ENCODE measurements at regions not wholly inside any gene's neighbourhood (a gene's known extent, or its start where the extent isn't known, plus 50 kb on each side); places are given as distances from the start of the nearest gene placed in this dataset.
A peak's percentile ranks its signal among the peaks of the same experiment; 100 is the strongest.

DNA sequence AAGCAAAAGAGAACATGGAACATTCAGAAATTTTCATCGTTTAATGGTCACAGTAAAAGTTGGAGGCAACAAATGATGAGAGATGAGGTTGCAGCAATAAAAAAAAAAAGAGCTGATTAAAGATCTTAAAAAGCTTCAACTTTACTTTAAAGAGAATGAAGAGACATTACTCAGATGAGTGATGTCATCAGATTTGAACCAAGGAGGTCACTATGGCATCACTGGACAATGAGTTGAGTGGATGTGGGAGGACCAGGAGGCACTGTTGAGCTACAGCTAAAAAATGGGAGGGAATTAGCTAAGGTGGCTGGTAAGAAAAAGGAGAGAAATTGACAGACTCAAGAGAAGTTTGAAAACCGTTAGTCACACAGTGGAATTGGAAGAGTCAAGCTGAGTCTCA is 138.4 kb downstream of the SST start:
- TF ChIP-seq, protein P1, sequence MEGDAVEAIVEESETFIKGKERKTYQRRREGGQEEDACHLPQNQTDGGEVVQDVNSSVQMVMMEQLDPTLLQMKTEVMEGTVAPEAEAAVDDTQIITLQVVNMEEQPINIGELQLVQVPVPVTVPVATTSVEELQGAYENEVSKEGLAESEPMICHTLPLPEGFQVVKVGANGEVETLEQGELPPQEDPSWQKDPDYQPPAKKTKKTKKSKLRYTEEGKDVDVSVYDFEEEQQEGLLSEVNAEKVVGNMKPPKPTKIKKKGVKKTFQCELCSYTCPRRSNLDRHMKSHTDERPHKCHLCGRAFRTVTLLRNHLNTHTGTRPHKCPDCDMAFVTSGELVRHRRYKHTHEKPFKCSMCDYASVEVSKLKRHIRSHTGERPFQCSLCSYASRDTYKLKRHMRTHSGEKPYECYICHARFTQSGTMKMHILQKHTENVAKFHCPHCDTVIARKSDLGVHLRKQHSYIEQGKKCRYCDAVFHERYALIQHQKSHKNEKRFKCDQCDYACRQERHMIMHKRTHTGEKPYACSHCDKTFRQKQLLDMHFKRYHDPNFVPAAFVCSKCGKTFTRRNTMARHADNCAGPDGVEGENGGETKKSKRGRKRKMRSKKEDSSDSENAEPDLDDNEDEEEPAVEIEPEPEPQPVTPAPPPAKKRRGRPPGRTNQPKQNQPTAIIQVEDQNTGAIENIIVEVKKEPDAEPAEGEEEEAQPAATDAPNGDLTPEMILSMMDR (IDR thresholded peaks at IDR 0.05; ENCODE audit: control insufficient read depth, insufficient read depth, low read depth, low read length, missing control alignments), result no peak
- no peak overlapping the region for H3K4me3 ChIP-seq (ENCODE audit: control insufficient read depth, low read depth, low read length)
- no peak for DNase-seq (ENCODE audit: low read depth)

DNA sequence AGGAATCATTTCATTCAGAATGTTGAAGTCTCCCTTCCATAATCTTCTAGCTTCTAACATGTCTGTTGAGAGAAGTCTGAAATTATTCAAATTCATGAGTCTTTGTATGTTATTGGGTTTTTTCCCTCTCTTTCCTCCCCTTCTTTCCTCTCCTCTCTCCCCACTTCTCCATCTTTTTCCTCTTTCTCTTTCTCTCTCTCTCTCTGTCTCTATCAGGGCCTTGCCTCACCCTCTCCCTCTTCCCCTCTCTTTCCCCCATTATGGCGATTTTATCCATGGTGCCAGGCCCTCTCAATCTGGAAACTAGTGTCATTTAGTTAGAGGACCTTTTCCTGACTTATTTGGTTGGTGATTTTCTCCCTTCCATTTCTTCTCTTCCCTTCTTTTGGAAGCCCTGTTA is 147.3 kb downstream of the SST start:
- no peak for DNase-seq (ENCODE audit: low read depth)
- TF ChIP-seq, protein P1 (IDR thresholded peaks at IDR 0.05; ENCODE audit: control insufficient read depth, insufficient read depth, low read depth, low read length, missing control alignments), result no peak
- no peak overlapping the region for H3K4me3 ChIP-seq (ENCODE audit: control insufficient read depth, low read depth, low read length)

DNA sequence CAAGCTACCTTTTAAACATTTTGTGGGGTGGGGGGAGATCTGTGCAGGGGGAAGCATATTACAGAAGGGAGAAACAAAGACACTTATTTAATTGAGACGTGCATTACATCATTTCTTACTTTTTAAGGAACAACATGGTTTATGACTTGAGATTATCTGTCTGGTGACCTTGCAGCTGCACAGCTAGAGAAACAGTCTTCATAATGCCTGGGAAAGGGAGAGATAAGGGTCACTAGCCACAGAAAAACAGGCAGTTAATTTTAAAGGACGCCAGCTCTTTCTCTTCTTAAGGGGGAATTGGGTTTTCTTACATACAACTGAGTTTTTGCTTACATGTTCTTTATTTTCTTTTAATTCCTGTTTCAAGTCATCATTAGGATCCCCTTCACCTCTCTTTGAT is 147.9 kb downstream of the SST start:
- DNase-seq (ENCODE audit: low read depth), result no peak
- H3K4me3 ChIP-seq (ENCODE audit: control insufficient read depth, low read depth, low read length), result no peak overlapping the region
- TF ChIP-seq, protein P1 (IDR thresholded peaks at IDR 0.05; ENCODE audit: control insufficient read depth, insufficient read depth, low read depth, low read length, missing control alignments), result no peak

DNA sequence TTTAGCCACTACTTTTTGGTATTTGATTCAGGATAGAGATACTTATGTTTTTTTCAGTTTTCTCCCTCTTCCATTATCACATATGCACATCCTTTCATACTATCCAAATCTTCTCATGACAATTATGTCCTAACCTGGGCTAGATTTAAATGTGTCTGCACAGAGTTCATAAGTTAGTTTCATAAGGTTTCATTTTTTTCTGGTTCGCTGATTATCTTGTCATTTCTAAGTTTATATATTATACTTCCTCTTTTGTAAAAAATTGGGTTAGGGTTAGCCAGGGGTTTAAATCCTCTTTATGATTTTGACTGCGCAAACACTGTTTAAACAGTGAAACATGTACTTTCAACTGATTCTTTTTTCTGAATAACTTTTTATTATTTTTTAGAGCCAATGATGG is 148.6 kb downstream of the SST start:
- TF ChIP-seq, protein P1 (IDR thresholded peaks at IDR 0.05; ENCODE audit: control insufficient read depth, insufficient read depth, low read depth, low read length, missing control alignments), result no peak
- H3K4me3 ChIP-seq (ENCODE audit: control insufficient read depth, low read depth, low read length), result no peak overlapping the region

DNA sequence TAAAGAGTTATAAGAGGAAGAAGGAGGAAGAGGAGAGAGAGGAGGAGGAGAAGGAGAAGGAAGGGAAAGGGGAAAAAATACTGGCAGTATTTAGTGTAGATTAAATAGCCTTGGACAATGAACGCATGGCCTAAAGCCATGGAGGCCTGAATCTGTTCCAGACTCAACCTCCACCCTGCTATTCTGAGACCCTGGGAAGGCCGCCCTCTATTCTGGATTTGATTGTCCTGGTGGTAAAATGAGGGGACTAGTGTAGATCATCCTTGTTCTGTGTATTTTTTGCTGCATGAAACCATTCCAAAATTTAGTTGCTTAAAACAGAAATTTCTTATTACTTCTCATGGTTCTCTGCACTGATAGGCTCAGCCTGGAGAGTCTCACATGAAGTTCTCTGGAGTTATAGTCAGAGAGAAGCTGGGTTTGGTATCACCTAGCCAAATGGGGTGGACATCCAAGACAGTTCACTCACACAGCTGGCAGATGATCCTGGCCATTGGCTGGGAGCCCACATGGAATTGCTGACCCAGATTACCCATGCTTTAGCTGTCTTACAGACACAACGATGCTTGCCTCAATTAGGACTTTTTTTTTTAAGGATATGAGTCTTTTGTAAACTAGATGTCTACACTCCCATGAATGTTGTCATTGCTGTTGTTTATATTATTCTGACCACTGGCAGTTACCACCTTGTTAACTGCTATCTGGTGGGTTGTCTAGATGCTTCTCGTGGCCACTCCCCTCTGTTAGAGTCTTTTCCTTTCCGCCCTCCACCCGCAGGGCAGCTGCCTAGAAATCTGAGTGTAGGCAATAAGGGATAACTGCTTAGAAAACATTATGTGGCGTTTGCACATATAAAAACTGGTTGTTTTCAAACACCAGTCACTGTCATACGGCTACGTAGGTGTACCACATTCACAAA is 149.9 kb downstream of the SST start:
- no peak overlapping the region for H3K4me3 ChIP-seq (ENCODE audit: control insufficient read depth, low read depth, low read length)
- peak; percentile 20 for DNase-seq (ENCODE audit: low read depth)
- TF ChIP-seq, protein P1 (IDR thresholded peaks at IDR 0.05; ENCODE audit: control insufficient read depth, insufficient read depth, low read depth, low read length, missing control alignments), result no peak

More for the DNA sequence above, 148.6 kb downstream of the SST start:
- no peak for DNase-seq (ENCODE audit: low read depth)

DNA sequence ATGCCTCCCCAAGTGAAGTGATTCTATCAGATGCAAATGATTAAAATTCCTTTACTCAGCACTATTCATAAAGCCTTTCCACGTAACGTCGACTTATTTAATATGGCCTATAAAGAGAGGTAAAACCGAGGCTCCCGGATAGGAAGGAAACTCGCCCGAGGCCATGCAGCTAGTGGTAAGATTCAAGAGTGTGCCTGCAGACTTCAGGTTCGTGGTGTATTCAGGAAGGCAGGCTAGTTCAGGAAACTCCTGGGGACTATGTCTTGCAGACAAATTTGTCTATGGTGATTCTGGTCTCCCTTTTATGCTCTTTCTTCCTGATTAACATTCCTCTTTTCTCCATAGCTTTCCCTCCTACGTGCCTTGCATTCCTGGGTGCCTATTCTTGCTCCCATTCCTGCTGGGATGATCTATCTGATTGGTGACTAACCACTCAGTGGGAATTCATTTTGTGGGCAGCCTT is 150.7 kb downstream of the SST start:
- DNase-seq (ENCODE audit: low read depth), result peak; percentile 20
- TF ChIP-seq, protein P1 (IDR thresholded peaks at IDR 0.05; ENCODE audit: control insufficient read depth, insufficient read depth, low read depth, low read length, missing control alignments), result no peak
- no peak overlapping the region for H3K4me3 ChIP-seq (ENCODE audit: control insufficient read depth, low read depth, low read length)

All from AG09309 (cell line).